CD4-positive, alpha-beta memory T cell (primary cell): ENCODE measurements at regions not wholly inside any gene's neighbourhood (a gene's known extent, or its start where the extent isn't known, plus 50 kb on each side); places are given as distances from the start of the nearest gene placed in this dataset.

Experiments used
- CTCF ChIA-PET: fragments of 350-600 bp; sonication (Branson Sonifier 250); formaldehyde crosslinking; loops from one replicate; lab custom pipeline; 2021; ENCODE audit warnings: inconsistent platforms; ENCODE audit not compliant: partially characterized antibody; lab: Charles Lee
- POLR2A ChIA-PET: fragments of 350-600 bp; sonication (Branson Sonifier 250); formaldehyde crosslinking; loops from one replicate; lab custom pipeline; 2021; ENCODE audit not compliant: partially characterized antibody; lab: Charles Lee
- DNase-seq, 5 donors: peaks; one replicate each; pipeline versions ENCODE4 v3.0.0 to v3.0.0-alpha.2; 2020 to 2022; ENCODE audit warnings: mixed read lengths in 1 of 5
- H3K27ac ChIP-seq: one replicate; pipeline ENCODE4 v1.7.0; 2013; ENCODE audit warnings: low read depth, low read length
- H3K27me3 ChIP-seq: 2 replicates; pipeline ENCODE4 v1.7.0; 2013; ENCODE audit warnings: mild to moderate bottlenecking, low read length, moderate library complexity; ENCODE audit not compliant: insufficient read depth
- H3K36me3 ChIP-seq: 2 replicates; pipeline ENCODE4 v1.7.0; 2013; ENCODE audit warnings: mild to moderate bottlenecking, low read length, moderate library complexity; ENCODE audit not compliant: insufficient read depth
- H3K4me1 ChIP-seq: 2 replicates; pipeline ENCODE4 v1.7.0; 2013; ENCODE audit warnings: mild to moderate bottlenecking, low read length, moderate library complexity; ENCODE audit not compliant: insufficient read depth
- H3K4me3 ChIP-seq, 2 donors: one replicate each; pipeline ENCODE4 v1.7.0; 2013; ENCODE audit warnings: low read length in 2 of 2, mild to moderate bottlenecking in 1 of 2
- H3K9me3 ChIP-seq, 2 donors: one replicate each; pipeline ENCODE4 v1.7.0; 2013; ENCODE audit warnings: low read length in 2 of 2, control low read depth in 1 of 2; ENCODE audit not compliant: control insufficient read depth in 1 of 2
- H3K27ac Mint-ChIP-seq, 7 donors: one replicate each; pipeline ENCODE4 v1.8.0; 2020 to 2021; ENCODE audit warnings: mixed read lengths in 7 of 7, mild to moderate bottlenecking in 6 of 7, inconsistent platforms in 3 of 7, moderate library complexity in 3 of 7
- H3K27me3 Mint-ChIP-seq, 2 donors: one replicate each; pipeline ENCODE4 v1.8.0; 2020 to 2021; ENCODE audit warnings: mixed read lengths in 2 of 2
- H3K36me3 Mint-ChIP-seq, 2 donors: one replicate each; pipeline ENCODE4 v1.8.0; 2020 to 2021; ENCODE audit warnings: mixed read lengths in 2 of 2, inconsistent platforms in 1 of 2, mild to moderate bottlenecking in 1 of 2
- H3K4me1 Mint-ChIP-seq, 4 donors: one replicate each; pipeline ENCODE4 v1.8.0; 2020 to 2021; ENCODE audit warnings: mixed read lengths in 4 of 4, mild to moderate bottlenecking in 1 of 4
- H3K4me3 Mint-ChIP-seq, 8 donors: one replicate each; pipeline ENCODE4 v1.8.0; 2020 to 2021; ENCODE audit warnings: mixed read lengths in 8 of 8, mild to moderate bottlenecking in 7 of 8, moderate library complexity in 6 of 8, inconsistent platforms in 3 of 8
- H3K9me3 Mint-ChIP-seq, 8 donors: one replicate each; pipeline ENCODE4 v1.8.0; 2020 to 2021; ENCODE audit warnings: mixed read lengths in 8 of 8, mild to moderate bottlenecking in 5 of 8, inconsistent platforms in 3 of 8, moderate library complexity in 1 of 8
- intact Hi-C: fragments of 100-400 bp; cut with micrococcal nuclease; formaldehyde crosslinking; loops from one replicate; pipeline ENCODE4 v1.15.1; 2023

DNA sequence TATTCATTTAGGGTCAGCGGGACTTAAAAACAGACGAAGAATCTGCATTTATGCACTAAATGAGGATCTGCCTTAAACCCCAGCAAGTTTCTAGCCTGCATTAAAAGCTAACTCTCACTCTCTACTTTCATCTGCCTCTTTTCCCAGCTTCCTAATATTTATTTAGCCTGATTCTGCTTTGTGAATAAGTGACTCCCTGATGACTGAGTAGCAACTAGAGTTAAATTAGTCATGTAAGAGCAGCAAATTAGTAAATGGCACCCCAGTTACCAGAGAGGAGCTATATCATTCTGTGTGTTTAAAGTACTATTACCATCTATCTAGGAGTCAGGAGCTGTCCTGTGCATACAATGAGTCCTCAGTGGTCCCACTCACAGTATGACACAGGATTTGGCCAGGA lies 391.0 kb upstream of the RORA start:
- Histone ChIP-seq H3K9me3 (no peaks in the 10 kb centered on the region), H3K36me3 (no peaks in the 10 kb centered on the region), H3K27me3 (no peaks in the 10 kb centered on the region), H3K4me1 (no peaks in the 10 kb centered on the region), H3K27ac (no peak overlapping the region), H3K4me3 (no peak overlapping the region)
- POLR2A ChIA-PET = no interaction called here
- H3K36me3 Mint-ChIP-seq = peaks cover 0 to 2% of the 10 kb centered on the region in 2 donors
- no peak overlapping the region for H3K4me3 Mint-ChIP-seq
- intact Hi-C loops = no loop called here
- DNase-seq = no peak
- H3K4me1 Mint-ChIP-seq = no peaks in the 10 kb centered on the region
- peaks cover 3 to 19% (median 11%) of the 10 kb centered on the region in 8 donors for H3K9me3 Mint-ChIP-seq
- CTCF ChIA-PET = no interaction called here
- peaks cover 6 to 8% of the 10 kb centered on the region in 2 donors for H3K27me3 Mint-ChIP-seq
- H3K27ac Mint-ChIP-seq = no peak overlapping the region

DNA sequence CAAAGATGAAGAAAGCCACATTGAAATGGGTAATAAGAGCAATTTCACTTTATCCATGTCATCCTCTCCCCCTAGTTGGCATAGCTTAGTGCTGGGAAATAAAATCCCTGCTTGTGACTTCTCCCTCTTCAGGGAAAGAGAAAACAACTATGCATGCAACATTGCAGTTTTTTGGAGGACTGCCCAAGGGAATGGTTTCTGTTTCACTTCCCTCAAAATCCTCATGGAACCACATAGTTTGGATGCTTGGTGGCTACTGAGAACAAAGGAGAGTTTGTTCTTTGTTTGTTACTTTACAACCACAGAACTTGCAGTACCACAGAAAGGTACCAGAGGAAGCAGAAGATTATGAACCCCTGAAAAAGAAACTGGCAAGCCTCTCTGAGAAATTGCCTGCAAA lies 384.6 kb upstream of the RORA start:
- Mint-ChIP-seq H3K36me3 (peaks cover 0 to 7% of the 10 kb centered on the region in 2 donors), H3K4me1 (no peaks in the 10 kb centered on the region), H3K4me3 (no peak overlapping the region), H3K27ac (no peak overlapping the region), H3K27me3 (peaks cover 17% of the 10 kb centered on the region in 2 donors), H3K9me3 (peaks cover 3 to 47% (median 31%) of the 10 kb centered on the region in 8 donors)
- Histone ChIP-seq H3K9me3 (peaks cover 0 to 4% of the 10 kb centered on the region in 2 donors), H3K27me3 (no peaks in the 10 kb centered on the region), H3K4me1 (no peaks in the 10 kb centered on the region), H3K27ac (no peak overlapping the region), H3K4me3 (no peak overlapping the region), H3K36me3 (no peaks in the 10 kb centered on the region)
- ChIA-PET POLR2A (no interaction called here), CTCF (no interaction called here)
- DNase-seq = no peak
- intact Hi-C loops = no loop called here

DNA sequence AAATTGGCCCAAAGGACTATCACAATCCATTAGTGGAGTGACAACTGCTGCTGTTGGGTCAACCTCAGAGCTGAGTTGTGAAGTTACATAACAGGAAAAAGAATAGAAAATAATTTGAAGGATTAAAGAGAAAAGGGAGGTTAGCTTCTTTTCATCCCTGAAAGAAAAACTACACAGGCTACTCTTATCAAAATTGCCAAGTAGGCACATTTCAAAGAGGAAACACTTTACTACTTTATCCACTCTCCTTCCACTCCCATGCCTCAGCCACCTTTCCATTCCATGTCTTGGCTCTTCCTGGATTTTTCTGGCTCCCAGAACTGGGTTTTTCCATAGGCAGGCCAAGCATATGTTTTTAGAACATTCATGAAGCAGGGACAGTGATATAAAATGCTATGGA lies 384.0 kb upstream of the RORA start:
- Histone ChIP-seq H3K9me3 (peaks cover 0 to 4% of the 10 kb centered on the region in 2 donors), H3K4me1 (no peaks in the 10 kb centered on the region), H3K27ac (no peak overlapping the region), H3K4me3 (no peak overlapping the region), H3K36me3 (no peaks in the 10 kb centered on the region), H3K27me3 (no peaks in the 10 kb centered on the region)
- no peaks in the 10 kb centered on the region for H3K4me1 Mint-ChIP-seq
- H3K4me3 Mint-ChIP-seq = no peak overlapping the region
- peaks cover 17% of the 10 kb centered on the region in 2 donors for H3K27me3 Mint-ChIP-seq
- intact Hi-C loops = no loop called here
- no peak overlapping the region for H3K27ac Mint-ChIP-seq
- peaks cover 0 to 7% of the 10 kb centered on the region in 2 donors for H3K36me3 Mint-ChIP-seq
- ChIA-PET CTCF (no interaction called here), POLR2A (no interaction called here)
- no peak for DNase-seq
- peaks cover 3 to 47% (median 31%) of the 10 kb centered on the region in 8 donors for H3K9me3 Mint-ChIP-seq

DNA sequence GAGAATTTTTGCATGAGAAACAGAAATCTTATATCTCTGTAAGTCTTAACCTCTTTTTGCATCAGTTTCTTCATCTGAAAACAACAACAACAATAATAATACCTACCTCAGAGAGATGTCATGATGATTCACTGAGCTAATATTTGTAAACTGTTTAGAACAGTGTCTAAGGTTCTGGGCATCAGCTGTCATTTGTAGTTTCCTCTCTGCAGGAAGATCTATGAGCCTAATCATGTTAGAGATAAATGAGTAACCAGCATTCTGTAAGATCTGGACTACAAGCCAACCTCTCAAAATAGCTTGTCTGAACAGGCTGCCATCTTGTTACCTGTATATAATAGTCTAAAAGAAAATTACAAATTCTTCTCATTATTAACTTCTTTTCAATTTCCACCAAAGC lies 383.0 kb upstream of the RORA start:
- H3K9me3 Mint-ChIP-seq = peaks cover 3 to 46% (median 28%) of the 10 kb centered on the region in 8 donors

GRCh38 chr15:61605343-61605742 lies 376.2 kb upstream of the RORA start:
- CTCF ChIA-PET = no interaction called here
- Histone ChIP-seq H3K4me1 (no peaks in the 10 kb centered on the region), H3K27me3 (no peaks in the 10 kb centered on the region), H3K27ac (no peak overlapping the region), H3K36me3 (no peaks in the 10 kb centered on the region), H3K9me3 (no peaks in the 10 kb centered on the region), H3K4me3 (no peak overlapping the region)
- intact Hi-C loops = no loop called here
- Mint-ChIP-seq H3K27ac (no peak overlapping the region), H3K27me3 (peaks cover 10 to 18% of the 10 kb centered on the region in 2 donors), H3K36me3 (no peaks in the 10 kb centered on the region), H3K4me3 (no peak overlapping the region), H3K9me3 (peaks cover 0 to 5% (median 1%) of the 10 kb centered on the region in 8 donors), H3K4me1 (no peaks in the 10 kb centered on the region)
- DNase-seq = no peak
- POLR2A ChIA-PET = no interaction called here

More for the DNA sequence above, 383.0 kb upstream of the RORA start:
- Histone ChIP-seq H3K27me3 (no peaks in the 10 kb centered on the region), H3K4me3 (no peak overlapping the region), H3K36me3 (no peaks in the 10 kb centered on the region), H3K4me1 (no peaks in the 10 kb centered on the region), H3K27ac (no peak overlapping the region), H3K9me3 (peaks cover 0 to 4% of the 10 kb centered on the region in 2 donors)
- H3K4me1 Mint-ChIP-seq = no peaks in the 10 kb centered on the region
- no peak overlapping the region for H3K4me3 Mint-ChIP-seq
- peaks cover 16 to 18% of the 10 kb centered on the region in 2 donors for H3K27me3 Mint-ChIP-seq
- CTCF ChIA-PET = no interaction called here
- no peak for DNase-seq
- POLR2A ChIA-PET = no interaction called here
- H3K36me3 Mint-ChIP-seq = peaks cover 0 to 7% of the 10 kb centered on the region in 2 donors
- intact Hi-C loops = no loop called here
- no peak overlapping the region for H3K27ac Mint-ChIP-seq

- CTCF ChIA-PET = no interaction called here
- Mint-ChIP-seq H3K27ac (no peak overlapping the region), H3K27me3 (peaks cover 0 to 6% of the 10 kb centered on the region in 2 donors), H3K36me3 (no peaks in the 10 kb centered on the region), H3K4me1 (no peaks in the 10 kb centered on the region), H3K9me3 (peaks cover 0 to 3% (median 0%) of the 10 kb centered on the region in 8 donors), H3K4me3 (no peak overlapping the region)
- Histone ChIP-seq H3K4me1 (no peaks in the 10 kb centered on the region), H3K27ac (no peak overlapping the region), H3K4me3 (no peak overlapping the region), H3K27me3 (no peaks in the 10 kb centered on the region), H3K36me3 (no peaks in the 10 kb centered on the region), H3K9me3 (no peaks in the 10 kb centered on the region)
- intact Hi-C loops = no loop called here
- POLR2A ChIA-PET = no interaction called here
- no peak for DNase-seq
Measured at GRCh38 chr15:61598655-61599054, 369.6 kb upstream of the RORA start.

GRCh38 chr15:61584410-61584809 lies 355.3 kb upstream of the RORA start:
- CTCF ChIA-PET = no interaction called here
- H3K9me3 ChIP-seq = no peaks in the 10 kb centered on the region
- no peak overlapping the region for H3K27ac Mint-ChIP-seq
- H3K4me1 Mint-ChIP-seq = no peaks in the 10 kb centered on the region
- H3K36me3 ChIP-seq = no peaks in the 10 kb centered on the region
- H3K36me3 Mint-ChIP-seq = no peaks in the 10 kb centered on the region
- no peak overlapping the region for H3K4me3 ChIP-seq
- H3K9me3 Mint-ChIP-seq = peaks cover 2 to 14% (median 9%) of the 10 kb centered on the region in 8 donors
- H3K27me3 ChIP-seq = no peaks in the 10 kb centered on the region
- no peaks in the 10 kb centered on the region for H3K4me1 ChIP-seq
- POLR2A ChIA-PET = no interaction called here
- intact Hi-C loops = no loop called here
- H3K27me3 Mint-ChIP-seq = peaks cover 5 to 10% of the 10 kb centered on the region in 2 donors
- DNase-seq = no peak
- no peak overlapping the region for H3K27ac ChIP-seq
- H3K4me3 Mint-ChIP-seq = no peak overlapping the region

- DNase-seq = no peak
- Histone ChIP-seq H3K36me3 (no peaks in the 10 kb centered on the region), H3K9me3 (no peaks in the 10 kb centered on the region), H3K27ac (no peak overlapping the region), H3K4me3 (no peak overlapping the region), H3K4me1 (no peaks in the 10 kb centered on the region), H3K27me3 (no peaks in the 10 kb centered on the region)
- Mint-ChIP-seq H3K27ac (no peak overlapping the region), H3K27me3 (peaks cover 4 to 10% of the 10 kb centered on the region in 2 donors), H3K9me3 (peaks cover 2 to 23% (median 9%) of the 10 kb centered on the region in 8 donors), H3K4me3 (no peak overlapping the region), H3K36me3 (no peaks in the 10 kb centered on the region), H3K4me1 (no peaks in the 10 kb centered on the region)
- ChIA-PET CTCF (no interaction called here), POLR2A (no interaction called here)
- intact Hi-C loops = no loop called here
Measured at GRCh38 chr15:61582092-61582491, 353.0 kb upstream of the RORA start.
